ENCODE measurements at regions not wholly inside any gene's neighbourhood (a gene's known extent, or its start where the extent isn't known, plus 50 kb on each side); places are given as distances from the start of the nearest gene placed in this dataset.

DNA sequence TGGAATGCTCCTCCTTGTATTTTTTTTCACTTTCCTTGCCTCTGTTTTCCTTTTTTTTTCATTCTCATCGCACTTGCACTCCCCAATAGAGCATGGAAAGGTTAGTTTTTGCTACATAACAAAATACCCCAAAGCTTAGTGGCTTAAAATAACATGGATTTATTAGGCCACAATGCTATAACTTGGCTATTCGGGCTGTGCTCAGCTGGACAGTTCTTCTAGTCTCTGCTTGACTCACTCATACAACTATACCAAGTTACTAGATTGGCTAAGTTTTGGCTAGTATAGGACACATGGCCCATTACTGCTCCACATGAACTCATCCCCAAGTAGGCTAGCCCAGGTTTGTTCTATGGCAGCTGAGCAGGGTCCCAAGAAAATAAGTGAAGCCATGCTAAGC, 94.5 kb upstream of the ANKEF1 start:
- no peak for TF ChIP-seq CTCF (IDR thresholded peaks at IDR 0.05)
- no peak overlapping the region for H3K27ac ChIP-seq
- H3K4me3 ChIP-seq: no peak overlapping the region
- DNase-seq (ENCODE audit: low spot score): no peak

DNA sequence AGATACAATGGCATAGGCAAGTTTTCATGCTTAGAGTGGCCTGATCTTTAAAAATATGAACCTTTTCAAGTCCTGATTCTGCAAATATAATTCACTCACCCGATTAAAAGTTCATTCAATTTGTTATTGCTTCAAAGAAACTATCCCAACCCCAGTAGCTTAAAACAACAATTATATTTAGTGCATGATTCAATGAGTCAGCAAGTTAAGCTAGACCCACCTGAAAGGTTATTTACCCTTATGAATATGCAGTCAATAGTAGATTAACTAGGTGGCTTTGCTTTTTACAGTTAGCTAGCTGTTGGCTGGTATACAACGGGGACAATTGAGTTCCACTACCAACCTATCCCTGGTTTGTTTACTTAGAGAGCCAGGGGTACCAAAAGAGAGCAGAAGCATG, 95.6 kb upstream of the ANKEF1 start:
- no peak overlapping the region for H3K27ac ChIP-seq
- DNase-seq (ENCODE audit: low spot score): no peak
- no peak for TF ChIP-seq CTCF (IDR thresholded peaks at IDR 0.05)
- no peak overlapping the region for H3K4me3 ChIP-seq

DNA sequence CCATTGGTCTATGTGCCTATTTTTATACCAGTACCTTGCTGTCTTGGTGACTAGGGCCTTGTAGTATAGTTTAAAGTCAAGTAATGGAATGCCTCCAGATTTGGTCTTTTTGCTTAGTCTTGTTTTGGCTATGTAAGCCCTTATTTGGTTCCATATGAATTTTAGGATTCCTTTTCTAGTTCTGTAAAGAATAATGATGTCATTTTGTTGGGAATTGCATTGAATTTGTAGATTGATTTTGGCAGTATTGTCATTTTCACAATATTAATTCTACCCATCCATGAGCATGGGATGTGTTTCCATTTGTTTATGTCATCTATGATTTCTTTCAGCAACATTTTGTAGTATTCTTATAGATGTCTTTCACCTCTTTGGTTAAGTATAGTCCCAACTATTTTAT, 96.4 kb upstream of the PAK5 start:
- no peak for TF ChIP-seq CTCF (IDR thresholded peaks at IDR 0.05)
- Histone ChIP-seq H3K4me3 (no peak overlapping the region), H3K27ac (no peak overlapping the region)
- no peak for DNase-seq (ENCODE audit: low spot score)

DNA sequence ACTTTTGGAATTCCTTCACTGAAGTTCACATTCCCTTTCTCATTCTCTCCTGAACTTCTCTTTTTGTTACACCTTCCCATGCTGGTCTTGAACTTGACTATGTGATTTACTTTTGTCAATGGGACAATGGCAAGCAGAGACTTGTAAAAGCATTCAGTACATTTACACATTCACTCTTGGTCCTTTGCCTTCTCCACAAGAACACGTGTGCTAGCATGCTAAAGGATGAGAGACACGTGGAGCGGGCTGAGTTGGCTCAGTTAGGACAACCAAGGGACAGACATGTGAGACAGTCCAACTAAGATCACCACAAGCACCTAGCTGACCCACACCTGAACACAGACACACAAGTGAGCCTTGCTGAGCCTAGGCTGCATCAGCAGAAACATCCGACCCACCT, 91.3 kb upstream of the PAK5 start:
- TF ChIP-seq CTCF (IDR thresholded peaks at IDR 0.05): no peak
- Histone ChIP-seq H3K27ac (no peak overlapping the region), H3K4me3 (no peak overlapping the region)
- DNase-seq (ENCODE audit: low spot score): no peak

- H3K27ac ChIP-seq: no peak overlapping the region
- DNase-seq (ENCODE audit: low spot score): no peak
- no peak for TF ChIP-seq CTCF (IDR thresholded peaks at IDR 0.05)
- no peak overlapping the region for H3K4me3 ChIP-seq
These were observed 90.1 kb upstream of the PAK5 start for GRCh38 chr20:9928955-9929354.

GRCh38 chr20:9928281-9928737, 89.4 kb upstream of the PAK5 start:
- TF ChIP-seq CTCF (IDR thresholded peaks at IDR 0.05): no peak
- Histone ChIP-seq H3K27ac (no peak overlapping the region), H3K4me3 (no peak overlapping the region)
- DNase-seq (ENCODE audit: low spot score): no peak

DNA sequence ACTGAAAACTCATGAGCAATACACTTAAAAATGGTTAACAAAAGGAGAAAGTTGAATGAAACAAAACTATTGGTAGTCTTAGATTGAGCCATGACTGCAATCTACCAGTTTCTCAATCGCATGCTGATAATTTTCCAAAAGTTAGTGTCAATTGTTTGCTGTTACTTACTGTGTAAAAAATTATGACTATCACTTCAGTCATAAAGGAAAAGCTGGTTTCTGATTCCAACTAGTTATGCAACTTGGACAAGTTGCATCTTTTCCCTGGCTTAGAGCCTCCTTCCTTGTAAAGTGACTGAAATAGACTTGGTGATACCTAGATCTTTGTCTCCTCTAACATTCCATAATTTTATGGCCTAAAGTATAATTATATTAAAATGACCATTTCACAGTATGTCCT, 88.3 kb upstream of the PAK5 start:
- no peak overlapping the region for H3K27ac ChIP-seq
- DNase-seq (ENCODE audit: low spot score): no peak
- no peak overlapping the region for H3K4me3 ChIP-seq
- no peak for TF ChIP-seq CTCF (IDR thresholded peaks at IDR 0.05)
